ENCODE measurements at regions not wholly inside any gene's neighbourhood (a gene's known extent, or its start where the extent isn't known, plus 50 kb on each side); places are given as distances from the start of the nearest gene placed in this dataset.

DNA sequence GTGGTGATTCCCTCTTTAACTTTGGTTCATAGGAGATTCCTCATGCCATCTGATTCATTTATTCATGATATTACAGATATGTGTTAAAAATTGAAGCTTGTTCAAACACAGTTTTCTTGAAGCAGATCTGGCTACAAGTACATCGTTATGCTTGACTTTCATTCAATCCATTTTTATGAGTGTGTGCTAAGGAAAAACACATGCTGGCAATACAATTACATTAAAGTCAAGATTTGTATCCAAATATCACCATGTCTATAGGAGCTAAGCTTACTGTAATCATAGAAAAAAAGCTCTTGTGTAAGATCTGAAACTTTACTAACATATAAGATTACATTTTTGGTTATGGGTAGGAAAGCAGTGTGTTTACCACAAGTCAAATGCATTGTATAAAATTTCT lies 151.8 kb upstream of the FAT1 start:
- no peak overlapping the region for H3K27ac Mint-ChIP-seq
- POLR2A ChIA-PET = no interaction called here
- H3K36me3 Mint-ChIP-seq = no peaks in the 10 kb centered on the region
- DNase-seq (no peak), ATAC-seq (ENCODE audit: low read depth) (no peak)
- no peaks in the 10 kb centered on the region for H3K4me1 Mint-ChIP-seq
- no peak overlapping the region for H3K4me3 Mint-ChIP-seq
- peaks cover 2% of the 10 kb centered on the region for H3K9me3 Mint-ChIP-seq
- no peaks in the 10 kb centered on the region for H3K27me3 Mint-ChIP-seq

DNA sequence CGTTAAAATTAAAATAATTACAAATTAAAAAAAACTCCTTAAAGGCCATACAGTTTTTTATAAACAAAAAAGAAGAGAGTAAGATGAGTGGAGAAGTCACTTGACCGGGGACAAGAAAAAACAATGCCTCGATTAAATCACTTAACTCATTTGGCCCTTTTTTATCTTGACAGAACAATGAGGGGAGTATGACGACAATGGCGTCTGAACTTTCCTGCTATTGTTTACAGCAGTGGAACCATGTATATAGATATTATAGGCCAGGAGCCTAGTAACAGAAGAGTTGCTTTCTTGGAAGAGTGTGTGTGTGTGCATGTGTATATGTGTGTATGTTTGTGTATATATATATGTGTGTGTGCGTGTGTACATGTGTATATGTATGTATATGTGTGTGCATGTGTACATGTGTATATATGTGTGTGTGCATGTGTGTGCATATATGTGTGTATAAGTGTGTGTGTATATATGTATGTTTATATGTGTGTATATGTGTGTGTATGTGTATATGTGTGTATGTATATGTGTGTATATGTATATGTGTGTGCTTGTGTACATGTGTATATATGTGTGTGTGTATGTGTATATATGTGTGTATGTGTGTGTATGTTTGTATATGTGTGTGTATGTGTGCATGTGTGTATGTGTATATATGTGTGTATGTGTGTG lies 153.4 kb upstream of the FAT1 start:
- DNase-seq (no peak), ATAC-seq (ENCODE audit: low read depth) (no peak)
- H3K27ac Mint-ChIP-seq = no peak overlapping the region
- no peaks in the 10 kb centered on the region for H3K27me3 Mint-ChIP-seq
- H3K4me3 Mint-ChIP-seq = no peak overlapping the region
- H3K36me3 Mint-ChIP-seq = no peaks in the 10 kb centered on the region
- POLR2A ChIA-PET = no interaction called here
- no peaks in the 10 kb centered on the region for H3K4me1 Mint-ChIP-seq
- no peaks in the 10 kb centered on the region for H3K9me3 Mint-ChIP-seq

DNA sequence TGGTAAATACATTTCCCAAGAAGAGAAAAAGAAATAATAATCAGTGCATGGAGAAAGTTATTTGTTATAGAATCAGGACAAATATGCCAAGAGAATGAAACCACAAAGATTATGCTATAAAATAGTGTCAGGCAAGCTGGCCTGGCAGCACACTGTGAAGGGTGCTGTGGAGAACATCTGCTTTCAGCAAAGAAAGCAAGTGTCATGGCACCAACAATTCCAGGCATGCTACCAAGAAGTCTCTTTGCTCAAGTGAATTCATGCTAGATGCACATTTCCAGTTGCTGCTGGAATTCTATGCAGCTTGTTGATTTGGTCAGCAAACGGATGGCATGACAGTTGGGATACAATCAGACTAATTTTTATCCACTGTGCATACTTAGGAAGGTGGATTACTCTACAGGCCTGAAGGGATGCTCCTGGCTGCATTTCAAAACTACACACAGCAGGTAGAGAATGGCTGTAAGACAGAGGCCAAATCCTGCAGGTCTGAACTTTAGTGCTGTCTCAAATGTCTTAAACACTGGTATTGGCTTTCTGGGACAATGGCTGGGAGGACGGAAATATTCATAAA lies 154.6 kb upstream of the FAT1 start:
- no peaks in the 10 kb centered on the region for H3K4me1 Mint-ChIP-seq
- ATAC-seq (ENCODE audit: low read depth) = no peak
- no peak overlapping the region for H3K27ac Mint-ChIP-seq
- POLR2A ChIA-PET = no interaction called here
- H3K36me3 Mint-ChIP-seq = no peaks in the 10 kb centered on the region
- no peak overlapping the region for H3K4me3 Mint-ChIP-seq
- H3K27me3 Mint-ChIP-seq = no peaks in the 10 kb centered on the region
- no peaks in the 10 kb centered on the region for H3K9me3 Mint-ChIP-seq
- DNase-seq = no peak

DNA sequence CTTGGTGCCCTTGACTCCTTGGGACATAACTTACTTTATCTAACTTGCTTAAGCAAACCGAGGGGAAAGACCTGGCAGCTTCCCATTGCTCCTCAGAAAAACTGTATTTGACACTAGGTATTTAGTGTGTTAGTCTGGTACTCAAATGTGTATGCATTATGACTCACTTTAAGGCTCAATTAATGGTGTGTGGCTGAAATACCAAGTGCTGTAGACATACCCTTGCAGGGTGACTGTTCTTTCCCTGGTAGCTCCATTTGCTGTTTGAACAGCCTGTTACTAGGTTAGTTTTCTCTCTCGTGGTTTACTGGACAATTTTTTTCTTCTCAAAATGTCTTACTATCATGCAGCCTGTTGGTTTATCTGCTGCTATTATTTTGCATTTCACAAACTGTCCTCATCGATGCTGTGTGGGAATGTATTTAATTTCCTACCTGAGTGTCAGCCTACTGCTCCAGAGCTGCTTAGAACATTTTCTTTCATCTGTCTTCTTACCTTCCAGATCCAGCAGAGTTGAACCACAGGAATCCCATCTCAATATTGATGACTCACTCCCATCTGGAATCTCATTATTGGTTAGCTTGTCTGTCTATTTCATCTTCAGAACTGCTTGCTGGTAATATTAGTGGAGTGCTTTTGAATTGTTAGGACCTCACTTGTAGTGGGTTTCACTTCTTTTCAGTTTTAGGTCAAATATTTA lies 158.0 kb upstream of the FAT1 start:
- POLR2A ChIA-PET = no interaction called here
- no peaks in the 10 kb centered on the region for H3K27me3 Mint-ChIP-seq
- ATAC-seq (ENCODE audit: low read depth) (no peak), DNase-seq (no peak)
- H3K36me3 Mint-ChIP-seq = no peaks in the 10 kb centered on the region
- no peak overlapping the region for H3K27ac Mint-ChIP-seq
- H3K4me3 Mint-ChIP-seq = no peak overlapping the region
- H3K9me3 Mint-ChIP-seq = no peaks in the 10 kb centered on the region
- H3K4me1 Mint-ChIP-seq = no peaks in the 10 kb centered on the region

DNA sequence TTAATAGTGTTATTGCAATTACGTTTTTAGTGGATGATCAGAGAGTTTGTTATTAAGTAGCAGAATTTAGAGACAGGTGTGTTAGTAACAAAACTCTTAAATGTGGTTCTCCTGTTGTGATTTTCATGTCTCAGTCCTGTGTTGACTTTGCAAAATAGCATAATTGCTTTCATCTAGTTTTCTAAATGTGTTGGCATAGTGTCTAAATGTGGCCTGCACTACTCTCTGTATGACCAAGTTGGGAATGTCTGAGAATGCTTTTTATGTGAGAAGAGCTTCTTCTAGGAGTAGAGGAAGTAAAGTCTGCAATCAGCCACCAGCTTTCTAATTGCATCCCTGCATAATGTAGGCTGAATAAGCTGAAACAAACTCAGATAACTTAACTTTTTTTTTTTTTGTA lies 158.6 kb upstream of the FAT1 start:
- Mint-ChIP-seq H3K27ac (no peak overlapping the region), H3K4me3 (no peak overlapping the region), H3K36me3 (no peaks in the 10 kb centered on the region), H3K9me3 (no peaks in the 10 kb centered on the region), H3K27me3 (no peaks in the 10 kb centered on the region), H3K4me1 (no peaks in the 10 kb centered on the region)
- no peak for DNase-seq
- ATAC-seq (ENCODE audit: low read depth) = no peak
- POLR2A ChIA-PET = no interaction called here

DNA sequence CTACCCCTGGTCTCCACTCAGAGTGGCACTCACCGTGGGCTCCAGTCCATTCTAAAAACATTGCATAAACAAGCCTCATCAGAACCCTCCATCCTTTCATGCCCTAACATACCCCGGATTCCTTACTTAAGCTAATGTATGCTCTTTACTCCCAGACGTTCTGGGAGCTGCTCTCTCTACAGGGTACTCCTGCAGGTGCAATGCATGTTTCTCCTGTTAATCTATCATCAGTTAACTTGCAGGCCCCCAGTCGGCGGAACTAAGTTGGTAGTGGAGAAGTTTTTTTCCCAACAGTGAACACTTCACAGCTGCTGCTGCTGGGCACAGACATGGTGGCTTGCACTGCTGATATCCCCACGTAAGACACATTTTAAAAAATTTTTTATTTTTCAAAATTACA lies 161.6 kb upstream of the FAT1 start:
- no peaks in the 10 kb centered on the region for H3K36me3 Mint-ChIP-seq
- no peak overlapping the region for H3K27ac Mint-ChIP-seq
- no peaks in the 10 kb centered on the region for H3K27me3 Mint-ChIP-seq
- ATAC-seq (ENCODE audit: low read depth) (no peak), DNase-seq (no peak)
- peaks cover 3% of the 10 kb centered on the region for H3K9me3 Mint-ChIP-seq
- POLR2A ChIA-PET = no interaction called here
- H3K4me1 Mint-ChIP-seq = no peaks in the 10 kb centered on the region
- no peak overlapping the region for H3K4me3 Mint-ChIP-seq

DNA sequence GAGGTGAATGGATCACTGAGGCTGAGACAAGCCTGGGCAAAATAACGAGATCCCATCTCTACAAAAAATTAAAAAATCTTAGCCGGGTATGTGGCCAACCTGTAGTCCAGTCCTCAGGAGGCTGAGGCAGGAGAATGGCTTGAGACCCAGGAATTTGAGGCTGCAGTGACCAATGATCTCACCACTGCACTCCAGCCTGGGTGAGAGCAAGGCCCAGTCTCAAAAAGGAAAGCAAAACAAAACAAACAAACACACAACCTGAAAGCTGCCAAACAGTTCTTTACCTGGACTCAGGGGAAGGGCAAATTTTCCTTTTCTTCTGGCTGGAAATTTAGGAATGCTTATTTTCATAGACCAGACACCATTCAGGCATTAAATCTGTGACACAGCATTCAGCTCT lies 163.1 kb upstream of the FAT1 start:
- Mint-ChIP-seq H3K36me3 (no peaks in the 10 kb centered on the region), H3K27me3 (no peaks in the 10 kb centered on the region), H3K4me3 (no peak overlapping the region), H3K9me3 (peaks cover 3% of the 10 kb centered on the region), H3K4me1 (no peaks in the 10 kb centered on the region), H3K27ac (no peak overlapping the region)
- POLR2A ChIA-PET = no interaction called here
- ATAC-seq (ENCODE audit: low read depth) (no peak), DNase-seq (no peak)

DNA sequence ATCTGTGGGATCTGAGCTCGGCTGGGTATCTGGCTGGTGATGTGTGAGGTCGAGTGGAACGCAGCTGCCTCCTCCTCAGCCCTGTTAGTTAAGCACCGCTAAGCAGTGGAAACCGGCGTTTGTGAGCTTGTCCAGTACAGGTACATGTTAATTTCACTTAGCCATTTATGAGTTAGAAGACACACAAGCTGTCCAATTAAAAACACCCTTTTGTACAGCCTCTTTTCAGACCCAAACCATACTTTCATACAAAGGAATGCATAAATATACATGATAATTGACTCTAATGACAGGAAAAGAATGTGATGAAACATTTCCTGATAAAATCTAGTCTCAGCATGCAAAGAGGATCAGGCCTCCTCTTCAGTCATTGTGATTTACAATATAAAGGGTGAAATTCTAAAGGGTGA lies 163.6 kb upstream of the FAT1 start:
- no peaks in the 10 kb centered on the region for H3K36me3 Mint-ChIP-seq
- DNase-seq (no peak), ATAC-seq (ENCODE audit: low read depth) (no peak)
- H3K4me3 Mint-ChIP-seq = no peak overlapping the region
- H3K9me3 Mint-ChIP-seq = peaks cover 3% of the 10 kb centered on the region
- POLR2A ChIA-PET = no interaction called here
- no peaks in the 10 kb centered on the region for H3K27me3 Mint-ChIP-seq
- H3K4me1 Mint-ChIP-seq = no peaks in the 10 kb centered on the region
- H3K27ac Mint-ChIP-seq = no peak overlapping the region

DNA sequence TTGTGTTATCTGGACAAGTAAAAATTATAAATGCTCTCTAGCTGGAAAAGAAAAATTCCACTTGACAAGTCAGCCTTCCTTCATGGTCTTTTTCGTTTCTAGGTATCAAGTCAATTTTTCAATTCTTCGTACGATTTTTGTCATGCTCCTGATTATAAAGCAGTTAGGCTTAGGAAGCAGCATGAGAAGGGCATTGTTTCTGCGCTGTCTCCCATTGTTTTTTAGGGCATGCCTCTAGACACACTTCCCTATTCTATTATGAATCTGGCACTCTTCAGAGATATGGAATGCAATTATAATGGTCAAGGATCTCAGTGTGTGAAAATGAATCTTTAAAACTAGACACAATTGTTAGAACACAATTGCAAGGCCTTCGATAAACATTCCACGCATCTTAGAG lies 164.1 kb upstream of the FAT1 start:
- POLR2A ChIA-PET = no interaction called here
- Mint-ChIP-seq H3K9me3 (peaks cover 3% of the 10 kb centered on the region), H3K27me3 (no peaks in the 10 kb centered on the region), H3K36me3 (no peaks in the 10 kb centered on the region), H3K4me1 (no peaks in the 10 kb centered on the region), H3K27ac (no peak overlapping the region), H3K4me3 (no peak overlapping the region)
- DNase-seq (no peak), ATAC-seq (ENCODE audit: low read depth) (no peak)

DNA sequence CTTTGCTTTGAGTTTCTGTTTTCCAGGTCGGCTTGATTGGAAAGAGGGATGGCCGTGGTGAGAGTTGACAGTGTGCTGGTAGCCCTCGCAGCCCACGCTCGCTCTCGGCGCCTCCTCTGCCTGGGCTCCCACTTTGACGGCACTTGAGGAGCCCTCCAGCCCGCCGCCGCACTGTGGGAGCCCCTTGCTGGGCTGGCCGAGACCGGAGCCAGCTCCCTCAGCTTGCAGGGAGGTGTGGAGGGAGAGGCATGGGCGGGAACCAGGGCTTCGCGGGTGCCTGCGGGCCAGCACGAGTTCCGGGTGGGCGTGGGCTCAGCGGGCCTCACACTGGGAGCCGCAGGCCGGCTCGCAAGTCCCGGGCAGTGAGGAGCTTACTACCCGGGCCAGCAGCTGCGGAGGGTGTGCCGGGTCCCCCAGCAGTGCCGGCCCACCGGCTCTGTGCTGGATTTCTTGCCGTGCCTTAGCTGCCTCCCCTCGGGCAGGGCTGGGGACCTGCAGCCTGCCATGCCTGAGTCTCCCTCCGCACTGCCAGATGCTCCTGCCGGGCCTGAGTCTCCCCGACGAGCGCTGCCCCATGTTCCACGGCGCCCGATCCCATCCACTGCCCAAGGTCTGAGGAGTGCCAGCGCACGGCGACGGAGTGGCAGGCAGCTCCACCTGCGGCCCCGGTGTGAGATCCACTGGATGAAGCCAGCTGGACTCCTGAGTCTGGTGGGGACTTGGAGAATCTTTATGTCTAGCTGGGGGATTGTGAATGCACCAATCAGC lies 166.4 kb upstream of the FAT1 start:
- ATAC-seq (ENCODE audit: low read depth) (no peak), DNase-seq (no peak)
- peaks cover 5% of the 10 kb centered on the region for H3K9me3 Mint-ChIP-seq
- H3K4me1 Mint-ChIP-seq = no peaks in the 10 kb centered on the region
- H3K36me3 Mint-ChIP-seq = no peaks in the 10 kb centered on the region
- no peak overlapping the region for H3K27ac Mint-ChIP-seq
- POLR2A ChIA-PET = no interaction called here
- H3K4me3 Mint-ChIP-seq = no peak overlapping the region
- H3K27me3 Mint-ChIP-seq = no peaks in the 10 kb centered on the region

DNA sequence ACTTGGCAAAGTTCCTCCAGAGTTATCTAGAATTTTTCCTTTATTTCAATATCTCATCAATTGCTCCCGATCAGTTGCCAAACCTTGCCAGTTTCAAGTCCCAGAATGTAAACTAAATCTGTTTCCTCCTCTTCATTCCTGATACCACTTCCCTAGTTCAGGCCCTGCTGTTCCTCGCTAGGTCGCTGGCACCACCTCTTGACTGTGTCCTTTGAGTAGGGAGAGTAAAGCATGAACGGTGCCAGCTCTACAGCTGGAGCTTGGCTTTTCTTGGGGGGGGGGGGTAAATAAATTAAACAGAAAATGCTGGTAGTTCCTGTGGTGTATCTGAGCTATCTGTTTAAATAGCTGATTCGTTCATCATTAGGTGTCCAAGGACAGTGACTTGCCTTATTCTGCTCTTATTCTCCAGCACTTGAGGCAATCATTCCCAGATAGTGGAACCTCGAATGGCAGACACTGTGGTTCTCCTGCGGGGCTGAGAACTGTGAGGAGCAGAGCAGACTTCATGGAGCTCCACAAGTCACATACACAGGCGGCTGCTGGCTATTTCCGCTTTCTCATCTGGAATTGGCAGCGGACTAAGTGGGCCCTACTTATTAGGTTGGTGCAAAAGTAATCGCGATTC lies 168.3 kb upstream of the FAT1 start:
- no peaks in the 10 kb centered on the region for H3K36me3 Mint-ChIP-seq
- POLR2A ChIA-PET = no interaction called here
- DNase-seq = no peak
- H3K9me3 Mint-ChIP-seq = peaks cover 7% of the 10 kb centered on the region
- H3K4me3 Mint-ChIP-seq = no peak overlapping the region
- H3K27me3 Mint-ChIP-seq = no peaks in the 10 kb centered on the region
- H3K27ac Mint-ChIP-seq = no peak overlapping the region
- ATAC-seq (ENCODE audit: low read depth) = no peak
- no peaks in the 10 kb centered on the region for H3K4me1 Mint-ChIP-seq

DNA sequence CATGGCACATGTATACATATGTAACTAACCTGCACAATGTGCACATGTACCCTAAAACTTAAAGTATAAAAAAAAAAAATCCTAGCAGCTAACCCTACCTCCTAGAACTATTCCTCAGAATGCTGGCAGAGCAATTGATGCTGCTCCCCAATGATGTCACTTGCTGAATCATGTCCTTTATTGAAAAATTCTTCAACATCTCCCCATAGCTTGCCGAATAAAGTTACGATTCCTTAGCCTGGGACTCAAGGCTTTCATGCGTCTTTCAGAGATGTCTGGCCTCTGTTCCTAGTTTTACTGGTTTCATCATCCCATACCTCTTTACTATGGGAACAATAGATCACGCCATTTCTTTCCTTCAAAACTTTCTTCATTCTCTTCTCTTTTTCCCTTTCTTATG lies 174.7 kb upstream of the FAT1 start:
- DNase-seq = no peak
- ATAC-seq (ENCODE audit: low read depth) = no peak
- peaks cover 6% of the 10 kb centered on the region for H3K9me3 Mint-ChIP-seq
- H3K4me1 Mint-ChIP-seq = no peaks in the 10 kb centered on the region
- POLR2A ChIA-PET = no interaction called here
- H3K27me3 Mint-ChIP-seq = no peaks in the 10 kb centered on the region
- no peak overlapping the region for H3K4me3 Mint-ChIP-seq
- H3K27ac Mint-ChIP-seq = no peak overlapping the region
- no peaks in the 10 kb centered on the region for H3K36me3 Mint-ChIP-seq

DNA sequence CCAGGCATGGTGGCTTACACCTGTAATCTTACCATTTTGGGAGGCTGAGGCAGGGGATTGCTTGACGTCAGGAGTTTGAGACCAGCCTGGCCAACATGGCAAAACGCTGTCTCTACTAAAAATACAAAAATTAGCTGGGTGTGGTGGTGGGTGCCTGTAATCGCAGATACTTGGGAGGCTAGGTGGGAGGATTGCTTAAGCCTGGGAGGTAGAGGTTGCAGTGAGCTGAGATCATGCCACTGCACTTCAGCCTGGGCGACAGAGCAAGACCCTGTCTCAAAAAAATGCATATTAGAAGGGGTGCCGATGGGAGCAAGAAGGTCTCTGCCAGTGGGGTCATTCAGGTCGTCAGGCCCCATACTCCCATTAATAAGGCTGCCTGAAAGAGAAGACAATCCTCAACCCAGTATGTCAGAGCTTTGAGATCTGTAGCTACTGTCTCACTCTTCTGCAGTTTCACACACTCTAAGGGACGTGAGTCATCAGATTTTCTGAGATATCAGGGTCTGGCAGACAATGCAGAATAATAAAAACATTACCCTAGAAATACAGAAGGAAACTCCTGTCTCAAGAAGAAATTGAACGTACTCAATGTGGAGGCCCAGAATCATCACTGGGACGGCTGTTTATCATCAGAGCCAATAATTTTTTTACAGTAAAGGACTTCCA lies 176.7 kb upstream of the FAT1 start:
- ATAC-seq (ENCODE audit: low read depth) = no peak
- H3K27ac Mint-ChIP-seq = no peak overlapping the region
- peaks cover 3% of the 10 kb centered on the region for H3K9me3 Mint-ChIP-seq
- H3K36me3 Mint-ChIP-seq = no peaks in the 10 kb centered on the region
- no peak for DNase-seq
- H3K4me1 Mint-ChIP-seq = no peaks in the 10 kb centered on the region
- POLR2A ChIA-PET = no interaction called here
- no peak overlapping the region for H3K4me3 Mint-ChIP-seq
- H3K27me3 Mint-ChIP-seq = no peaks in the 10 kb centered on the region

Measured in activated naive CD8-positive, alpha-beta T cell treated with anti-CD3 and anti-CD28 coated beads, Interleukin-2, amount 10 ng/mL, durations not matched to agents 7 days and 5 days (primary cell).